ENCODE measurements at regions not wholly inside any gene's neighbourhood (a gene's known extent, or its start where the extent isn't known, plus 50 kb on each side); places are given as distances from the start of the nearest gene placed in this dataset.

GRCh38 chr15:27627623-27628022 lies 471.5 kb downstream of the OCA2 start:
- no peak for TF ChIP-seq CTCF (IDR thresholded peaks at IDR 0.05)
- DNase-seq (ENCODE audit: low spot score) = no peak
- Histone ChIP-seq H3K4me3 (no peak overlapping the region), H3K27ac (no peak overlapping the region)

GRCh38 chr15:27623560-27624305 lies 475.4 kb downstream of the OCA2 start:
- TF ChIP-seq CTCF (IDR thresholded peaks at IDR 0.05) = no peak
- Histone ChIP-seq H3K27ac (no peak overlapping the region), H3K4me3 (no peak overlapping the region)
- no peak for DNase-seq (ENCODE audit: low spot score)

- no peak for TF ChIP-seq CTCF (IDR thresholded peaks at IDR 0.05)
- DNase-seq (ENCODE audit: low spot score) = no peak
- H3K4me3 ChIP-seq = no peak overlapping the region
- H3K27ac ChIP-seq = no peak overlapping the region
These were observed 476.0 kb downstream of the OCA2 start for GRCh38 chr15:27623149-27623548.

GRCh38 chr15:27622371-27622770 lies 476.7 kb downstream of the OCA2 start:
- Histone ChIP-seq H3K27ac (no peak overlapping the region), H3K4me3 (no peak overlapping the region)
- no peak for DNase-seq (ENCODE audit: low spot score)
- TF ChIP-seq CTCF (IDR thresholded peaks at IDR 0.05) = no peak

GRCh38 chr15:27619204-27619603 lies 479.9 kb downstream of the OCA2 start:
- DNase-seq (ENCODE audit: low spot score) = no peak
- TF ChIP-seq CTCF (IDR thresholded peaks at IDR 0.05) = no peak
- Histone ChIP-seq H3K27ac (no peak overlapping the region), H3K4me3 (no peak overlapping the region)

GRCh38 chr15:27617013-27617412 lies 482.1 kb downstream of the OCA2 start:
- H3K27ac ChIP-seq = no peak overlapping the region
- no peak overlapping the region for H3K4me3 ChIP-seq
- no peak for DNase-seq (ENCODE audit: low spot score)
- TF ChIP-seq CTCF (IDR thresholded peaks at IDR 0.05) = no peak

- Histone ChIP-seq H3K4me3 (no peak overlapping the region), H3K27ac (no peak overlapping the region)
- no peak for TF ChIP-seq CTCF (IDR thresholded peaks at IDR 0.05)
- no peak for DNase-seq (ENCODE audit: low spot score)
These were observed 490.9 kb downstream of the OCA2 start for GRCh38 chr15:27608248-27608647.

Data from coronary artery (tissue), 2 donors.